H1 (cell line): ENCODE measurements at regions not wholly inside any gene's neighbourhood (a gene's known extent, or its start where the extent isn't known, plus 50 kb on each side); places are given as distances from the start of the nearest gene placed in this dataset.

ENCODE experiments used
- CTCF ChIP-seq, 3 experiments: IDR thresholded peaks; 1 replicate in 2 of 3; 2 replicates in 1 of 3; pipeline versions ENCODE4 v1.5.1 to v1.6.1; 2011; ENCODE audit warnings: low read length in 3 of 3, mild to moderate bottlenecking in 3 of 3, inconsistent platforms in 2 of 3, low read depth in 1 of 3, moderate library complexity in 1 of 3; ENCODE audit not compliant: insufficient read depth in 1 of 3; ENCODE audit errors: control extremely low read depth in 1 of 3
- MAFK ChIP-seq: IDR thresholded peaks from 2 replicates; pipeline ENCODE4 v1.6.1; 2012; ENCODE audit warnings: low read depth, mild to moderate bottlenecking, improper control_type of control experiment, low read length
- PHF8 ChIP-seq: fragments of 200-600 bp; sonication (generic); conservative IDR thresholded peaks from 2 replicates; pipeline ENCODE4 v1.7.1; 2012; ENCODE audit warnings: low read depth, mild to moderate bottlenecking, inconsistent platforms, low read length, moderate library complexity
- POLR2AphosphoS5 ChIP-seq: IDR thresholded peaks from 2 replicates; pipeline ENCODE4 v1.6.1; 2011; ENCODE audit warnings: low read depth, low read length
- RNF2 ChIP-seq: fragments of 200-900, 300-1000 bp; sonication (generic); IDR thresholded peaks from 2 replicates; pipeline ENCODE4 v1.7.1; 2016; ENCODE audit warnings: borderline replicate concordance, low read depth, mild to moderate bottlenecking, antibody characterized with exemption, low read length; ENCODE audit not compliant: poor library complexity, severe bottlenecking; ENCODE audit errors: missing control alignments

- no peak for TF ChIP-seq POLR2AphosphoS5
- no peak for TF ChIP-seq CTCF (IDR thresholded peaks at IDR 0.05; ENCODE audit: control extremely low read depth in 1 of 3, insufficient read depth in 1 of 3, low read depth in 1 of 3, low read length in 3 of 3)
- no peak for TF ChIP-seq RNF2
- TF ChIP-seq MAFK, result no peak
- TF ChIP-seq PHF8, result no peak
These were observed 191.1 kb upstream of the ADO start for GRCh38 chr10:62613424-62613823.
